H1 (cell line): ENCODE measurements at regions not wholly inside any gene's neighbourhood (a gene's known extent, or its start where the extent isn't known, plus 50 kb on each side); places are given as distances from the start of the nearest gene placed in this dataset.

Experiments
- HDAC6 ChIP-seq: IDR thresholded peaks from one replicate; pipeline ENCODE4 v1.7.1; 2012; ENCODE audit warnings: low read depth, mild to moderate bottlenecking, inconsistent platforms, low read length, moderate library complexity
- NANOG ChIP-seq: IDR thresholded peaks from 2 replicates; pipeline ENCODE4 v1.6.1; 2011; ENCODE audit warnings: low read length, low read depth, mild to moderate bottlenecking, inconsistent platforms; ENCODE audit not compliant: insufficient read depth, poor library complexity, severe bottlenecking
- RAD21 ChIP-seq, 2 experiments: IDR thresholded peaks in 1 of 2; conservative IDR thresholded peaks in 1 of 2; 2 replicates each; pipeline ENCODE4 v1.6.1; 2011; ENCODE audit warnings: low read depth in 2 of 2, low read length in 2 of 2, improper control_type of control experiment in 1 of 2, inconsistent platforms in 1 of 2, mild to moderate bottlenecking in 1 of 2, moderate library complexity in 1 of 2
- SIN3A ChIP-seq, 2 experiments: IDR thresholded peaks in 1 of 2; conservative IDR thresholded peaks in 1 of 2; 2 replicates each; pipeline ENCODE4 v1.6.1; 2011 to 2012; ENCODE audit warnings: low read length in 2 of 2, improper control_type of control experiment in 1 of 2, low read depth in 1 of 2, mild to moderate bottlenecking in 1 of 2
- TAF7 ChIP-seq: optimal IDR thresholded peaks from 2 replicates; pipeline ENCODE3; 2011; ENCODE audit warnings: low read depth, mild to moderate bottlenecking, inconsistent platforms, low read length, moderate library complexity, borderline replicate concordance
- TBP ChIP-seq: IDR thresholded peaks from 2 replicates; pipeline ENCODE4 v1.6.1; 2011; ENCODE audit warnings: low read depth, low read length, improper control_type of control experiment
- TCF12 ChIP-seq: IDR thresholded peaks from 2 replicates; pipeline ENCODE4 v1.6.1; 2011; ENCODE audit warnings: low read depth, mild to moderate bottlenecking, low read length
- TEAD4 ChIP-seq: IDR thresholded peaks from 2 replicates; pipeline ENCODE4 v1.6.1; 2012; ENCODE audit warnings: low read depth, low read length, inconsistent platforms, mixed read lengths
- YY1 ChIP-seq: IDR thresholded peaks from 2 replicates; pipeline ENCODE4 v1.6.1; 2011; ENCODE audit warnings: low read depth, mild to moderate bottlenecking, low read length
- ZNF274 ChIP-seq: IDR thresholded peaks from 2 replicates; pipeline ENCODE4 v1.7.0; 2012; ENCODE audit warnings: low read length, borderline replicate concordance; ENCODE audit errors: extremely low read depth

DNA sequence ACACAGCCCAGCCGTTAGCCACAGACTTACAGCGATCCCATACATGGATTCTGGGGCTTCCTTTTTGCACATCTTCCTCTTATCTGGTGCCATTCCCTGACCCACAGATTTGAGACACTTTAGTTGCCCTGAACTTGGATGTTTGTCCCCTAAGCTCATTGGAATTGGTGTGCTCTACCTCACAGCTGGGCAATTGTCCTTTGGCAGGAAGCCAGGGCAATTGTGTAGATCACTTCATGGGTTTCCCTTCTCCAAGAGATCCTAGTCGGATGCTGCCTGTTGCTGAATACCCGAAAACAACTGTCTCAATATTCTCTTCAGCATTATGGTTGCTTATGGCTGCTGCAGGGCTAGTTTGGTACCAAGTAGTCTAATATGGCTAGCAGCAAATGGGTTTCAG is 470.7 kb upstream of the MKI67 start (continued):
- TF ChIP-seq TAF7 (no peak), TEAD4 (no peak), SIN3A (conservative IDR thresholded peaks at IDR 0.05 in 1 of 2, IDR thresholded peaks at IDR 0.05 in 1 of 2; ENCODE audit: low read depth in 1 of 2, low read length in 2 of 2) (no peak), TCF12 (no peak), TBP (no peak), ZNF274 (no peak), YY1 (no peak), RAD21 (IDR thresholded peaks at IDR 0.05 in 1 of 2, conservative IDR thresholded peaks at IDR 0.05 in 1 of 2; ENCODE audit: low read depth in 2 of 2, low read length in 2 of 2) (no peak), HDAC6 (no peak), NANOG (no peak)
